Neural progenitor cell (in vitro differentiated cells): ENCODE measurements at regions not wholly inside any gene's neighbourhood (a gene's known extent, or its start where the extent isn't known, plus 50 kb on each side); places are given as distances from the start of the nearest gene placed in this dataset.

Source experiments
- DNase-seq: peaks from one replicate; pipeline ENCODE4 v3.0.0-alpha.2; 2016; ENCODE audit warnings: low spot score
- H2AFZ ChIP-seq: fragments of 200-600 bp; sonication (generic); replicated peaks from 2 replicates; pipeline ENCODE4 v1.6.1; 2016; ENCODE audit warnings: antibody characterized with exemption
- H3F3A ChIP-seq: fragments of 200-600 bp; sonication (generic); 2 replicates; pipeline ENCODE4 v1.6.1; 2016; ENCODE audit warnings: antibody characterized with exemption, low read depth
- H3K27ac ChIP-seq: fragments of 200-600 bp; sonication (generic); 2 replicates; pipeline ENCODE4 v1.5.1; 2016; ENCODE audit warnings: mild to moderate bottlenecking
- H3K27me3 ChIP-seq: fragments of 200-600 bp; sonication (generic); 2 replicates; pipeline ENCODE4 v1.6.1; 2016; ENCODE audit warnings: mild to moderate bottlenecking, moderate library complexity
- H3K36me3 ChIP-seq: fragments of 200-600 bp; sonication (generic); 2 replicates; pipeline ENCODE4 v1.5.1; 2016
- H3K4me1 ChIP-seq: fragments of 200-600 bp; sonication (generic); 2 replicates; pipeline ENCODE4 v1.6.1; 2016; ENCODE audit warnings: mixed run types
- H3K4me2 ChIP-seq: fragments of 200-600 bp; sonication (generic); 2 replicates; pipeline ENCODE4 v1.6.1; 2016
- H3K4me3 ChIP-seq: fragments of 200-600 bp; sonication (generic); 2 replicates; pipeline ENCODE4 v1.5.1; 2016
- H3K79me2 ChIP-seq: fragments of 200-600 bp; sonication (generic); 2 replicates; pipeline ENCODE4 v1.6.1; 2016; ENCODE audit warnings: low read depth
- H3K9ac ChIP-seq: fragments of 200-600 bp; sonication (generic); 2 replicates; pipeline ENCODE4 v1.6.1; 2016
- H3K9me3 ChIP-seq: fragments of 200-600 bp; sonication (generic); 2 replicates; pipeline ENCODE4 v1.5.1; 2016; ENCODE audit warnings: low read depth
- H4K20me1 ChIP-seq: fragments of 200-600 bp; sonication (generic); 2 replicates; pipeline ENCODE4 v1.6.1; 2016; ENCODE audit warnings: low read depth
- H3K27ac Mint-ChIP-seq: 3 replicates; pipeline ENCODE4 v1.8.0; 2021; ENCODE audit warnings: mixed read lengths
- H3K27me3 Mint-ChIP-seq: 2 replicates; pipeline ENCODE4 v1.8.0; 2022; ENCODE audit warnings: low read depth, mild to moderate bottlenecking, inconsistent platforms, moderate library complexity, mixed read lengths; ENCODE audit not compliant: insufficient read depth
- H3K36me3 Mint-ChIP-seq: 3 replicates; pipeline ENCODE4 v1.8.0; 2021; ENCODE audit warnings: mixed read lengths
- H3K4me1 Mint-ChIP-seq: 3 replicates; pipeline ENCODE4 v1.8.0; 2021; ENCODE audit warnings: mixed read lengths
- H3K4me3 Mint-ChIP-seq: 3 replicates; pipeline ENCODE4 v1.8.0; 2021; ENCODE audit warnings: mild to moderate bottlenecking, moderate library complexity, mixed read lengths
- H3K9me3 Mint-ChIP-seq: 3 replicates; pipeline ENCODE4 v1.8.0; 2020; ENCODE audit warnings: mixed read lengths
- CTCF ChIP-seq: fragments of 200-600 bp; sonication (generic); IDR thresholded peaks from 2 replicates; pipeline ENCODE4 v1.5.1; 2017; ENCODE audit warnings: antibody characterized with exemption, mild to moderate bottlenecking
- EZH2 ChIP-seq: fragments of 200-600 bp; sonication (generic); IDR thresholded peaks from 2 replicates; pipeline ENCODE4 v1.6.1; 2017; ENCODE audit warnings: antibody characterized with exemption, mild to moderate bottlenecking, moderate library complexity
- EZH2phosphoT487 ChIP-seq: fragments of 200-600 bp; sonication (generic); IDR thresholded peaks from 2 replicates; pipeline ENCODE4 v1.6.1; 2017; ENCODE audit warnings: antibody characterized with exemption

DNA sequence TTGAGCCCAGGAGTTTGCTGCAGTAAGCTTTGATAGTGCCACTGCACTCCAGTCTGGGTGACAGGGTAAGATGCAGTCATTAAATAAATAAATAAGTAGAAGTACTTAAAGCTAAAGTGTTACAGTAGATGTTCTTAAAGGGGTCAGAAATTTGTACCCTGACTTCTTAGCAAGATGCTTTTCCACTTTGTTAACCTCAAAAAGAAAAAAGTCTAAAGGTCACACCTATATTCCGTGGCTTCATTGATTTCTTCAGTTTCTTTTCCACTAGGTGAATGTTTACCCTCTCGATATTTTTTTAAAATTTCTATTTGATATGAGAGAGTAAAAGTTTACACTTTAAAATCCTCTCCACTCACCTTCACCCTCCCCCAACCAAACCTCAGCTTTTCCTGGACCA lies 64.3 kb upstream of the PLEKHA5 start:
- no peak overlapping the region for H2AFZ ChIP-seq
- no peak for TF ChIP-seq EZH2phosphoT487
- TF ChIP-seq CTCF, result no peak
- TF ChIP-seq EZH2, result no peak
- no peaks in the 10 kb centered on the region for H3K9me3 ChIP-seq
- no peak overlapping the region for H3K27ac ChIP-seq
- H3K36me3 ChIP-seq, result no peaks in the 10 kb centered on the region
- H3K27me3 ChIP-seq, result no peaks in the 10 kb centered on the region
- DNase-seq, result no peak
- peaks cover 5% of the 10 kb centered on the region for H3K27me3 Mint-ChIP-seq
- no peaks in the 10 kb centered on the region for H4K20me1 ChIP-seq
- no peaks in the 10 kb centered on the region for H3K79me2 ChIP-seq
- no peak overlapping the region for H3K4me3 ChIP-seq
- H3K4me3 Mint-ChIP-seq, result peak overlapping the region; percentile 11
- H3K4me2 ChIP-seq, result no peak overlapping the region
- no peaks in the 10 kb centered on the region for H3K36me3 Mint-ChIP-seq
- H3K9me3 Mint-ChIP-seq, result peaks cover under 1% of the 10 kb centered on the region
- peaks cover 29% of the 10 kb centered on the region for H3K4me1 Mint-ChIP-seq
- no peak overlapping the region for H3K9ac ChIP-seq
- peaks cover 20% of the 10 kb centered on the region for H3K4me1 ChIP-seq
- H3K27ac Mint-ChIP-seq, result peak overlapping the region; percentile 27
- no peaks in the 10 kb centered on the region for H3F3A ChIP-seq

DNA sequence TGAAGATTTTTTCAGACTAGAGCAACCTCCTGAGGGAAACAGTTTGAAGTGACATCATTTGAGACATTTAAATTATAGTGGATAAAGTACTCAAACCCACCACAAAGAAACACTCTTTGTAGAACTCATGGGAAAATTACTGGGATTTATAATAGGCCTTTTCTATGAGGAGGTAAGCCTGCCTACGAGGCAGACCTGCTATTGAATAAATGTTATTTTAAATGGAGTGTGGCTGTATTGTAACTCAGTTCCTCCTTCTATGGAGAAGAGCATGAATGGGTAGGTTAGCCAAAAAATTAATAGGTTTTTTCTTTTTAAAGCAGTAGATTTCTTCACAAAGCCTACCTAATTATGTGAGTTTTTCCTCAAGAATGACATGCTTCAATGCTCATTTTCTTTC lies 63.7 kb upstream of the PLEKHA5 start:
- H3K36me3 Mint-ChIP-seq, result no peaks in the 10 kb centered on the region
- peak overlapping the region; percentile 6 for H3K4me3 Mint-ChIP-seq

DNA sequence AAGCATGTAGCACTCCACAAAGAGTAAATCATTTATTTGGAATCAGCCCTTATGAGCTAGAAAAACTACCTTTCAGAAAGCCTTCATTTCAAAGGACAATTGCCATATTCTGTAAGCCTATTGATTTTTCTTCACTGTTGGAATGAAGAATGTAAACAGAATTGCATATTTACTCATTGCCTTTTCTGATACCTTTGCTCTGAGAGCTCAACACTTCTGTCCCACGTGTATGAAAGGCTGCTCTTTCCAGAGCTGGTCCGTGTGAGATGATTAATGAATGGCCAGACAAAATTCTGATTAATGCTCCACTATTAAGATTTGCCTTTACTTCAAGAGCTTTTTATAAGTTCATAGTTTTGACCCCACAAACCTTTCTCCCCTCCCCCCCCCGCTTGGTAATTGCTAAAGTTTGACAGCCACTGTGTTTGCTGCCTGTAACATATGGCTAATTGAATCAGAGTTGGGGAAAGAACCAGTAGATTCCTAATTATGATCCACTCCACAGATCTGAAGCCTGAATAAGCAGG lies 63.0 kb upstream of the PLEKHA5 start:
- H3K4me3 Mint-ChIP-seq, result no peak overlapping the region
- peak overlapping the region; percentile 37 for H3K4me2 ChIP-seq

More for the DNA sequence above, 63.7 kb upstream of the PLEKHA5 start:
- H3K79me2 ChIP-seq, result no peaks in the 10 kb centered on the region
- no peak for DNase-seq
- Mint-ChIP-seq H3K27ac (peak overlapping the region; percentile 73), H3K27me3 (peaks cover 5% of the 10 kb centered on the region), H3K9me3 (peaks cover 3% of the 10 kb centered on the region), H3K4me1 (peaks cover 29% of the 10 kb centered on the region)
- peaks cover 20% of the 10 kb centered on the region for H3K4me1 ChIP-seq
- H3K9ac ChIP-seq, result no peak overlapping the region
- no peaks in the 10 kb centered on the region for H3K9me3 ChIP-seq
- H3K4me2 ChIP-seq, result peak overlapping the region; percentile 37
- H3F3A ChIP-seq, result no peaks in the 10 kb centered on the region
- no peaks in the 10 kb centered on the region for H3K27me3 ChIP-seq
- peak overlapping the region; percentile 74 for H2AFZ ChIP-seq
- no peaks in the 10 kb centered on the region for H3K36me3 ChIP-seq
- no peak for TF ChIP-seq EZH2
- H4K20me1 ChIP-seq, result no peaks in the 10 kb centered on the region
- H3K4me3 ChIP-seq, result no peak overlapping the region
- H3K27ac ChIP-seq, result no peak overlapping the region

More for the DNA sequence above, 63.0 kb upstream of the PLEKHA5 start:
- Histone ChIP-seq H3K4me1 (peaks cover 20% of the 10 kb centered on the region), H3K9ac (no peak overlapping the region), H3F3A (no peaks in the 10 kb centered on the region), H3K36me3 (no peaks in the 10 kb centered on the region), H3K79me2 (no peaks in the 10 kb centered on the region), H3K4me3 (no peak overlapping the region), H3K27ac (no peak overlapping the region), H4K20me1 (no peaks in the 10 kb centered on the region), H2AFZ (peak overlapping the region; percentile 74), H3K9me3 (no peaks in the 10 kb centered on the region), H3K27me3 (no peaks in the 10 kb centered on the region)
- DNase-seq, result no peak
- Mint-ChIP-seq H3K36me3 (no peaks in the 10 kb centered on the region), H3K27me3 (peaks cover 5% of the 10 kb centered on the region), H3K4me1 (peaks cover 29% of the 10 kb centered on the region), H3K27ac (peak overlapping the region; percentile 73), H3K9me3 (peaks cover 3% of the 10 kb centered on the region)
- TF ChIP-seq EZH2, result no peak
- TF ChIP-seq EZH2phosphoT487, result no peak
- no peak for TF ChIP-seq CTCF
